Lower leg skin (tissue), 4 donors: ENCODE measurements at regions not wholly inside any gene's neighbourhood (a gene's known extent, or its start where the extent isn't known, plus 50 kb on each side); places are given as distances from the start of the nearest gene placed in this dataset.

ENCODE experiments used
- DNase-seq, 2 donors: peaks; one replicate each; pipeline ENCODE4 v3.0.0-alpha.2; 2019; ENCODE audit warnings: low spot score in 2 of 2
- H3K4me3 ChIP-seq: fragments of 200-600 bp; sonication (generic); 2 replicates; pipeline ENCODE4 v1.5.1; 2017; ENCODE audit warnings: mild to moderate bottlenecking, low read depth; ENCODE audit not compliant: poor library complexity, severe bottlenecking
- POLR2A ChIP-seq, 2 donors: fragments of 450-650 bp; IDR thresholded peaks; one replicate each; pipeline ENCODE4 v1.6.1; 2016 to 2017; ENCODE audit warnings: antibody characterized with exemption in 2 of 2, mild to moderate bottlenecking in 1 of 2, moderate library complexity in 1 of 2
- WGBS, 2 donors: methylation state at CpG; one replicate each; pipeline ENCODE4 v1.1.5; 2018; 5-methylcytosine and 5-hydroxymethylcytosine counted together
- intact Hi-C: fragments of 100-400 bp; cut with DNase I; formaldehyde crosslinking; loops from one replicate; pipeline ENCODE4 v1.15.0; 2023; ENCODE audit warnings: low total_unique reads
- TF ChIP-seq, protein P1 (sequence below), 3 donors: fragments of 450-650 bp; IDR thresholded peaks; one replicate each; pipeline ENCODE4 v1.5.1; 2016; ENCODE audit warnings: antibody characterized with exemption in 3 of 3, mild to moderate bottlenecking in 3 of 3, moderate library complexity in 2 of 3

- H3K4me3 ChIP-seq = no peak overlapping the region
- WGBS, 2 donors = 89 to 92% methylated on average over 2 of the region's 2 CpGs
- TF ChIP-seq, protein P1, sequence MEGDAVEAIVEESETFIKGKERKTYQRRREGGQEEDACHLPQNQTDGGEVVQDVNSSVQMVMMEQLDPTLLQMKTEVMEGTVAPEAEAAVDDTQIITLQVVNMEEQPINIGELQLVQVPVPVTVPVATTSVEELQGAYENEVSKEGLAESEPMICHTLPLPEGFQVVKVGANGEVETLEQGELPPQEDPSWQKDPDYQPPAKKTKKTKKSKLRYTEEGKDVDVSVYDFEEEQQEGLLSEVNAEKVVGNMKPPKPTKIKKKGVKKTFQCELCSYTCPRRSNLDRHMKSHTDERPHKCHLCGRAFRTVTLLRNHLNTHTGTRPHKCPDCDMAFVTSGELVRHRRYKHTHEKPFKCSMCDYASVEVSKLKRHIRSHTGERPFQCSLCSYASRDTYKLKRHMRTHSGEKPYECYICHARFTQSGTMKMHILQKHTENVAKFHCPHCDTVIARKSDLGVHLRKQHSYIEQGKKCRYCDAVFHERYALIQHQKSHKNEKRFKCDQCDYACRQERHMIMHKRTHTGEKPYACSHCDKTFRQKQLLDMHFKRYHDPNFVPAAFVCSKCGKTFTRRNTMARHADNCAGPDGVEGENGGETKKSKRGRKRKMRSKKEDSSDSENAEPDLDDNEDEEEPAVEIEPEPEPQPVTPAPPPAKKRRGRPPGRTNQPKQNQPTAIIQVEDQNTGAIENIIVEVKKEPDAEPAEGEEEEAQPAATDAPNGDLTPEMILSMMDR (IDR thresholded peaks at IDR 0.05) = no peak
- no peak for TF ChIP-seq POLR2A (IDR thresholded peaks at IDR 0.05)
- intact Hi-C loops = no loop called here
- no peak for DNase-seq
Observed at GRCh38 chr18:64253873-64254272, 105.0 kb upstream of the LINC00305 start.

GRCh38 chr18:64253222-64253621 lies 104.3 kb upstream of the LINC00305 start:
- no peak overlapping the region for H3K4me3 ChIP-seq
- DNase-seq = no peak
- 86% methylated on average over 4 of the region's 4 CpGs for WGBS, 2 donors
- TF ChIP-seq, protein P1 (IDR thresholded peaks at IDR 0.05) = no peak
- TF ChIP-seq POLR2A (IDR thresholded peaks at IDR 0.05) = no peak
- intact Hi-C loops = no loop called here

GRCh38 chr18:64248836-64249235 lies 99.9 kb upstream of the LINC00305 start:
- intact Hi-C loops = no loop called here
- no peak for TF ChIP-seq POLR2A (IDR thresholded peaks at IDR 0.05)
- TF ChIP-seq, protein P1 (IDR thresholded peaks at IDR 0.05) = no peak
- no peak overlapping the region for H3K4me3 ChIP-seq
- no peak for DNase-seq
- 78 to 84% methylated on average over 8 of the region's 8 CpGs for WGBS, 2 donors

- no peak overlapping the region for H3K4me3 ChIP-seq
- no peak for DNase-seq
- 67 to 71% methylated on average over 2 of the region's 2 CpGs for WGBS, 2 donors
- TF ChIP-seq POLR2A (IDR thresholded peaks at IDR 0.05) = no peak
- TF ChIP-seq, protein P1 (IDR thresholded peaks at IDR 0.05) = no peak
- intact Hi-C loops = no loop called here
Observed at GRCh38 chr18:64245126-64245861, 96.4 kb upstream of the LINC00305 start.

DNA sequence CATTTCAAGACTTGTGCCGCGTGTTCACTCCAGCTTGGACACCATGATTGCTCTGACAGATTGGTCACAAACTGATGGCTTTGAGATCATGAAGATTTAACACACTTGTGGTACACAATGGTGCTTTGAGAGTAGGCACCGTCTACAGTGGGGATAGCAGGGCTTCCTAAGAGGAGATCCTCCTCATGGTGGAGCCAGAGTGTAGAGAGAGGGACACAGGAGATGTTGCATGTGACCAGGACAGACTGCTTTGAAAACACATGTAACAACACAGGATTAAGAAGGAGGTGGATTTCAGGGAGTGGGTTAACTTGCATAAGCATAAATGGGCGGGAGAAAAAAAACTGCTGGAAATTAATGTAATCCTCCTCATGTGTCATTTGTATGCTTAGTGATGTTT lies 95.7 kb upstream of the LINC00305 start:
- no peak overlapping the region for H3K4me3 ChIP-seq
- intact Hi-C loops = no loop called here
- no peak for DNase-seq
- WGBS, 2 donors = 69 to 75% methylated on average over 4 of the region's 4 CpGs
- TF ChIP-seq POLR2A (IDR thresholded peaks at IDR 0.05) = no peak
- TF ChIP-seq, protein P1 (IDR thresholded peaks at IDR 0.05) = no peak

GRCh38 chr18:64240316-64240715 lies 91.4 kb upstream of the LINC00305 start:
- WGBS, 2 donors = 32 to 47% methylated on average over 3 of the region's 3 CpGs
- no peak for DNase-seq
- no peak for TF ChIP-seq POLR2A (IDR thresholded peaks at IDR 0.05)
- TF ChIP-seq, protein P1 (IDR thresholded peaks at IDR 0.05) = no peak
- no peak overlapping the region for H3K4me3 ChIP-seq
- intact Hi-C loops = no loop called here
